ENCODE measurements at regions not wholly inside any gene's neighbourhood (a gene's known extent, or its start where the extent isn't known, plus 50 kb on each side); places are given as distances from the start of the nearest gene placed in this dataset.

DNA sequence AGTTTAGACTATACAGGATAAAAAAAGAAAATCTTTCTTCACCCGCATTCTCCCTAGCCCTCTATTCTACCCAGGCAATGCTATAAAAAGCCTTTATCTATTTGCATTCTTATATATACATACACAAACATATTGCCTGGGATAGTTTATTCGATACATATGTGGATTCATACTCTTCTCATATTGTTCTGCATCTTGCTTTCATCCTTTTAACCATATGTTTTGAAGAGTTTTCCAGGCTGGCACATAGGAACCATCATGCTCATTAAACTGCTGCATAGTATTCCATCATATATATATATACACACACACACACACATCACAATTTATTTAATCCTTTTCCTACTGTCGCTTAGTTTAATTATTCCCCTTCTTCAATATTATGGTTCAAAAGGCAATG is 461.2 kb downstream of the NTRK2 start:
- Histone ChIP-seq H3K27ac (ENCODE audit: low read length) (no peak overlapping the region), H2AFZ (ENCODE audit: low read depth, low read length) (no peak overlapping the region), H3K4me2 (ENCODE audit: low read length) (no peak overlapping the region), H3K79me2 (replicated peaks; ENCODE audit: insufficient read depth, low read length) (no peaks in the 10 kb centered on the region), H4K20me1 (ENCODE audit: insufficient read depth) (no peaks in the 10 kb centered on the region), H3K9me3 (ENCODE audit: low read length) (no peaks in the 10 kb centered on the region), H3F3A (ENCODE audit: insufficient read depth, low read length, poor library complexity, severe bottlenecking) (no peaks in the 10 kb centered on the region), H3K4me3 (ENCODE audit: low read length) (no peak overlapping the region), H3K9me2 (ENCODE audit: insufficient read depth, low read length) (no peaks in the 10 kb centered on the region), H3K9ac (ENCODE audit: low read length) (no peak overlapping the region), H3K36me3 (ENCODE audit: insufficient read depth, low read length) (no peaks in the 10 kb centered on the region), H3K27me3 (ENCODE audit: insufficient read depth, low read depth, low read length) (no peaks in the 10 kb centered on the region)
- TF ChIP-seq, protein P1, sequence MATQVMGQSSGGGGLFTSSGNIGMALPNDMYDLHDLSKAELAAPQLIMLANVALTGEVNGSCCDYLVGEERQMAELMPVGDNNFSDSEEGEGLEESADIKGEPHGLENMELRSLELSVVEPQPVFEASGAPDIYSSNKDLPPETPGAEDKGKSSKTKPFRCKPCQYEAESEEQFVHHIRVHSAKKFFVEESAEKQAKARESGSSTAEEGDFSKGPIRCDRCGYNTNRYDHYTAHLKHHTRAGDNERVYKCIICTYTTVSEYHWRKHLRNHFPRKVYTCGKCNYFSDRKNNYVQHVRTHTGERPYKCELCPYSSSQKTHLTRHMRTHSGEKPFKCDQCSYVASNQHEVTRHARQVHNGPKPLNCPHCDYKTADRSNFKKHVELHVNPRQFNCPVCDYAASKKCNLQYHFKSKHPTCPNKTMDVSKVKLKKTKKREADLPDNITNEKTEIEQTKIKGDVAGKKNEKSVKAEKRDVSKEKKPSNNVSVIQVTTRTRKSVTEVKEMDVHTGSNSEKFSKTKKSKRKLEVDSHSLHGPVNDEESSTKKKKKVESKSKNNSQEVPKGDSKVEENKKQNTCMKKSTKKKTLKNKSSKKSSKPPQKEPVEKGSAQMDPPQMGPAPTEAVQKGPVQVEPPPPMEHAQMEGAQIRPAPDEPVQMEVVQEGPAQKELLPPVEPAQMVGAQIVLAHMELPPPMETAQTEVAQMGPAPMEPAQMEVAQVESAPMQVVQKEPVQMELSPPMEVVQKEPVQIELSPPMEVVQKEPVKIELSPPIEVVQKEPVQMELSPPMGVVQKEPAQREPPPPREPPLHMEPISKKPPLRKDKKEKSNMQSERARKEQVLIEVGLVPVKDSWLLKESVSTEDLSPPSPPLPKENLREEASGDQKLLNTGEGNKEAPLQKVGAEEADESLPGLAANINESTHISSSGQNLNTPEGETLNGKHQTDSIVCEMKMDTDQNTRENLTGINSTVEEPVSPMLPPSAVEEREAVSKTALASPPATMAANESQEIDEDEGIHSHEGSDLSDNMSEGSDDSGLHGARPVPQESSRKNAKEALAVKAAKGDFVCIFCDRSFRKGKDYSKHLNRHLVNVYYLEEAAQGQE (IDR thresholded peaks at IDR 0.05; ENCODE audit: borderline replicate concordance) = no peak
- TF ChIP-seq SMC3 (conservative IDR thresholded peaks at IDR 0.05; ENCODE audit: poor library complexity) (no peak), EZH2 (IDR thresholded peaks at IDR 0.05; ENCODE audit: borderline replicate concordance, insufficient read depth, low read length, poor library complexity, severe bottlenecking) (no peak), EP300 (conservative IDR thresholded peaks at IDR 0.05; ENCODE audit: poor library complexity, severe bottlenecking) (no peak)

DNA sequence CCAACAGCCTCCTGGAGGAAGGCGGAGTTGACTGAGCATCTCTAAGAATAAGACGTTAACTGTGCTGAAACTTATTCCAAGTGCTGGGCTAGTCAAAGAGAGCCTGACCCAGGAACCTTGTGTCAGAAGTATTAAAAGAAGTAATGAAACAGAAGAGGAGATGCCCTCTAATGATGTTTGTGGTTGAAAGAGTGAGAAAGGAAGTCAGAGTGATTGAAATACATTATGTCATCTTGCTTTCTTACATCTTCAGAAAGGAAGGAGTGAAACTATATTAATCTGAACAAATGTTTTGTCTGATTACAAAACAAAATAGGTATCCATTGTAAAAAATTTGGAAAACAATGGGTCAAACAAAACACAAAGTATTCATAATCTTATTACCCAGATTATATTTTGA is 460.7 kb downstream of the NTRK2 start:
- no peaks in the 10 kb centered on the region for H3K9me3 ChIP-seq (ENCODE audit: low read length)
- H3K9me2 ChIP-seq (ENCODE audit: insufficient read depth, low read length) = no peaks in the 10 kb centered on the region
- no peak overlapping the region for H3K9ac ChIP-seq (ENCODE audit: low read length)
- no peaks in the 10 kb centered on the region for H4K20me1 ChIP-seq (ENCODE audit: insufficient read depth)
- H3K27me3 ChIP-seq (ENCODE audit: insufficient read depth, low read depth, low read length) = no peaks in the 10 kb centered on the region
- H3K36me3 ChIP-seq (ENCODE audit: insufficient read depth, low read length) = no peaks in the 10 kb centered on the region
- H2AFZ ChIP-seq (ENCODE audit: low read depth, low read length) = no peak overlapping the region
- H3K4me3 ChIP-seq (ENCODE audit: low read length) = no peak overlapping the region
- H3K4me2 ChIP-seq (ENCODE audit: low read length) = no peak overlapping the region
- H3K79me2 ChIP-seq (replicated peaks; ENCODE audit: insufficient read depth, low read length) = no peaks in the 10 kb centered on the region
- no peaks in the 10 kb centered on the region for H3F3A ChIP-seq (ENCODE audit: insufficient read depth, low read length, poor library complexity, severe bottlenecking)
- no peak for TF ChIP-seq MXI1 (conservative IDR thresholded peaks at IDR 0.05; ENCODE audit: poor library complexity, severe bottlenecking)
- no peak for TF ChIP-seq RAD21 (conservative IDR thresholded peaks at IDR 0.05)
- no peak for TF ChIP-seq POLR2AphosphoS5 (IDR thresholded peaks at IDR 0.05)
- no peak for TF ChIP-seq TAF1 (IDR thresholded peaks at IDR 0.05; ENCODE audit: low read depth)
- TF ChIP-seq EZH2 (IDR thresholded peaks at IDR 0.05; ENCODE audit: borderline replicate concordance, insufficient read depth, low read length, poor library complexity, severe bottlenecking) = no peak
- TF ChIP-seq EP300 (conservative IDR thresholded peaks at IDR 0.05; ENCODE audit: poor library complexity, severe bottlenecking) = no peak
- no peak for TF ChIP-seq SMC3 (conservative IDR thresholded peaks at IDR 0.05; ENCODE audit: poor library complexity)
- H3K27ac ChIP-seq (ENCODE audit: low read length) = no peak overlapping the region

DNA sequence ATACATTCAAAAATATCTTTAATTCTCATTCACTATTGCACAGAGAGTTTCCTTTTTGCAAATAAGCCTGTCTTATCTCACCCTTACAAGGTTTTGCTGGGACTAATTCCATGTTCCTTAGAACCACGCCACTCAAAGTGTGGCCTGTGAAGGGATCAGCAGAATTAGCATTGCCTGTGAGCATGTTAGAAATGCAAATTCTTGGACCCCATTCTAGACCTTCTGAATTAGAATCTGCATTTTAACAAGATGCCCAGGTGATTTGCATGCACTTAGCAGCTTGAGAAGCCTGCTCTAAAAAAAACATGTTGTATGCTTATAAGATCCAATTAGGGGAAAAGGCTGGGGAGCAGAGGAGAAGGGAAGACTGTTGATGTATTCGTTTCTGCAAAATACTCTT is 460.0 kb downstream of the NTRK2 start:
- H3F3A ChIP-seq (ENCODE audit: insufficient read depth, low read length, poor library complexity, severe bottlenecking) = no peaks in the 10 kb centered on the region
- no peak overlapping the region for H3K27ac ChIP-seq (ENCODE audit: low read length)
- no peak overlapping the region for H2AFZ ChIP-seq (ENCODE audit: low read depth, low read length)
- H4K20me1 ChIP-seq (ENCODE audit: insufficient read depth) = no peaks in the 10 kb centered on the region
- H3K79me2 ChIP-seq (replicated peaks; ENCODE audit: insufficient read depth, low read length) = no peaks in the 10 kb centered on the region
- H3K9me3 ChIP-seq (ENCODE audit: low read length) = no peaks in the 10 kb centered on the region
- H3K9ac ChIP-seq (ENCODE audit: low read length) = no peak overlapping the region
- H3K4me3 ChIP-seq (ENCODE audit: low read length) = no peak overlapping the region
- H3K4me2 ChIP-seq (ENCODE audit: low read length) = no peak overlapping the region
- no peaks in the 10 kb centered on the region for H3K36me3 ChIP-seq (ENCODE audit: insufficient read depth, low read length)
- TF ChIP-seq TAF1 (IDR thresholded peaks at IDR 0.05; ENCODE audit: low read depth) (no peak), EZH2 (IDR thresholded peaks at IDR 0.05; ENCODE audit: borderline replicate concordance, insufficient read depth, low read length, poor library complexity, severe bottlenecking) (no peak), SMC3 (conservative IDR thresholded peaks at IDR 0.05; ENCODE audit: poor library complexity) (no peak), MXI1 (conservative IDR thresholded peaks at IDR 0.05; ENCODE audit: poor library complexity, severe bottlenecking) (no peak), POLR2AphosphoS5 (IDR thresholded peaks at IDR 0.05) (no peak), RAD21 (conservative IDR thresholded peaks at IDR 0.05) (no peak), EP300 (conservative IDR thresholded peaks at IDR 0.05; ENCODE audit: poor library complexity, severe bottlenecking) (no peak)
- TF ChIP-seq, protein P1 (IDR thresholded peaks at IDR 0.05; ENCODE audit: borderline replicate concordance) = no peak
- TF ChIP-seq, protein P2, sequence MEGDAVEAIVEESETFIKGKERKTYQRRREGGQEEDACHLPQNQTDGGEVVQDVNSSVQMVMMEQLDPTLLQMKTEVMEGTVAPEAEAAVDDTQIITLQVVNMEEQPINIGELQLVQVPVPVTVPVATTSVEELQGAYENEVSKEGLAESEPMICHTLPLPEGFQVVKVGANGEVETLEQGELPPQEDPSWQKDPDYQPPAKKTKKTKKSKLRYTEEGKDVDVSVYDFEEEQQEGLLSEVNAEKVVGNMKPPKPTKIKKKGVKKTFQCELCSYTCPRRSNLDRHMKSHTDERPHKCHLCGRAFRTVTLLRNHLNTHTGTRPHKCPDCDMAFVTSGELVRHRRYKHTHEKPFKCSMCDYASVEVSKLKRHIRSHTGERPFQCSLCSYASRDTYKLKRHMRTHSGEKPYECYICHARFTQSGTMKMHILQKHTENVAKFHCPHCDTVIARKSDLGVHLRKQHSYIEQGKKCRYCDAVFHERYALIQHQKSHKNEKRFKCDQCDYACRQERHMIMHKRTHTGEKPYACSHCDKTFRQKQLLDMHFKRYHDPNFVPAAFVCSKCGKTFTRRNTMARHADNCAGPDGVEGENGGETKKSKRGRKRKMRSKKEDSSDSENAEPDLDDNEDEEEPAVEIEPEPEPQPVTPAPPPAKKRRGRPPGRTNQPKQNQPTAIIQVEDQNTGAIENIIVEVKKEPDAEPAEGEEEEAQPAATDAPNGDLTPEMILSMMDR (IDR thresholded peaks at IDR 0.05; ENCODE audit: poor library complexity, severe bottlenecking) = no peak
- no peaks in the 10 kb centered on the region for H3K27me3 ChIP-seq (ENCODE audit: insufficient read depth, low read depth, low read length)
- H3K9me2 ChIP-seq (ENCODE audit: insufficient read depth, low read length) = no peaks in the 10 kb centered on the region
